ENCODE measurements at regions not wholly inside any gene's neighbourhood (a gene's known extent, or its start where the extent isn't known, plus 50 kb on each side); places are given as distances from the start of the nearest gene placed in this dataset.

- TF ChIP-seq CTCF (IDR thresholded peaks at IDR 0.05; ENCODE audit: low read depth, low read length): no peak
- Histone ChIP-seq H3K4me3 (ENCODE audit: low read depth, low read length) (no peak overlapping the region), H3K27me3 (ENCODE audit: control insufficient read depth, insufficient read depth, low read length) (no peaks in the 10 kb centered on the region), H3K27ac (ENCODE audit: low read depth, low read length) (no peak overlapping the region), H3K9me3 (ENCODE audit: control insufficient read depth, insufficient read depth, low read length) (peaks cover 3% of the 10 kb centered on the region; the same call in 1 of the 2 replicates)
- no peak for DNase-seq (ENCODE audit: low read depth, low spot score)
- ChIA-PET CTCF (interaction anchor here (0.6 kb wide), 1 partner anchor 178 kb away, joined by 3 read pairs; no protein-coding TSS in a partner anchor), POLR2A (no interaction called here)
Observed at GRCh38 chr9:91035825-91036208, 234.2 kb downstream of the SYK start.

GRCh38 chr9:91036356-91036755 is 234.7 kb downstream of the SYK start:
- no peaks in the 10 kb centered on the region for H3K27me3 ChIP-seq (ENCODE audit: control insufficient read depth, insufficient read depth, low read length)
- CTCF ChIA-PET: interaction anchor here (1.0 to 1.3 kb wide), 4 partner anchors 13 to 389 kb away, joined by 3 to 7 read pairs (median 4); no protein-coding TSS in a partner anchor
- no peak for TF ChIP-seq CTCF (IDR thresholded peaks at IDR 0.05; ENCODE audit: low read depth, low read length)

GRCh38 chr9:91036826-91037510 is 235.3 kb downstream of the SYK start:
- peak; percentile 67 for TF ChIP-seq CTCF (IDR thresholded peaks at IDR 0.05; ENCODE audit: low read depth, low read length)
- ChIA-PET CTCF (interaction anchor here (0.6 to 1.5 kb wide), 11 partner anchors 10 to 690 kb away, joined by 3 to 7 read pairs (median 4); no protein-coding TSS in a partner anchor), POLR2A (interaction anchor here (0.5 to 2.0 kb wide), 7 partner anchors 35 to 392 kb away, joined by 3 to 6 read pairs (median 4); partner anchors contain the start of gene NFIL3)
- DNase-seq (ENCODE audit: low read depth, low spot score): peak; percentile 78
- Histone ChIP-seq H3K9me3 (ENCODE audit: control insufficient read depth, insufficient read depth, low read length) (peaks cover 3% of the 10 kb centered on the region; the same call in 1 of the 2 replicates), H3K27me3 (ENCODE audit: control insufficient read depth, insufficient read depth, low read length) (no peaks in the 10 kb centered on the region), H3K27ac (ENCODE audit: low read depth, low read length) (peak overlapping the region; percentile 85), H3K4me3 (ENCODE audit: low read depth, low read length) (no peak overlapping the region; the same call in 1 of the 2 replicates)

More at GRCh38 chr9:91036356-91036755, 234.7 kb downstream of the SYK start:
- peaks cover 3% of the 10 kb centered on the region; the same call in 1 of the 2 replicates for H3K9me3 ChIP-seq (ENCODE audit: control insufficient read depth, insufficient read depth, low read length)
- no peak overlapping the region for H3K4me3 ChIP-seq (ENCODE audit: low read depth, low read length)
- POLR2A ChIA-PET: no interaction called here
- no peak overlapping the region for H3K27ac ChIP-seq (ENCODE audit: low read depth, low read length)
- DNase-seq (ENCODE audit: low read depth, low spot score): no peak

GRCh38 chr9:91037511-91038482 is 236.2 kb downstream of the SYK start:
- no peak for TF ChIP-seq CTCF (IDR thresholded peaks at IDR 0.05; ENCODE audit: low read depth, low read length)
- H3K4me3 ChIP-seq (ENCODE audit: low read depth, low read length): no peak overlapping the region; the same call in 1 of the 2 replicates
- POLR2A ChIA-PET: interaction anchor here (0.7 to 2.0 kb wide), 6 partner anchors 34 to 391 kb away, joined by 3 to 6 read pairs (median 4); partner anchors contain the start of gene NFIL3
- CTCF ChIA-PET: interaction anchor here (0.6 to 1.5 kb wide), 11 partner anchors 11 to 689 kb away, joined by 3 to 7 read pairs (median 4); no protein-coding TSS in a partner anchor
- H3K27me3 ChIP-seq (ENCODE audit: control insufficient read depth, insufficient read depth, low read length): no peaks in the 10 kb centered on the region
- DNase-seq (ENCODE audit: low read depth, low spot score): peak; percentile 80
- peaks cover 3% of the 10 kb centered on the region; the same call in 1 of the 2 replicates for H3K9me3 ChIP-seq (ENCODE audit: control insufficient read depth, insufficient read depth, low read length)
- peak overlapping the region; percentile 85 for H3K27ac ChIP-seq (ENCODE audit: low read depth, low read length)

Measured in AG04450 (cell line).